ENCODE measurements at regions not wholly inside any gene's neighbourhood (a gene's known extent, or its start where the extent isn't known, plus 50 kb on each side); places are given as distances from the start of the nearest gene placed in this dataset.

DNA sequence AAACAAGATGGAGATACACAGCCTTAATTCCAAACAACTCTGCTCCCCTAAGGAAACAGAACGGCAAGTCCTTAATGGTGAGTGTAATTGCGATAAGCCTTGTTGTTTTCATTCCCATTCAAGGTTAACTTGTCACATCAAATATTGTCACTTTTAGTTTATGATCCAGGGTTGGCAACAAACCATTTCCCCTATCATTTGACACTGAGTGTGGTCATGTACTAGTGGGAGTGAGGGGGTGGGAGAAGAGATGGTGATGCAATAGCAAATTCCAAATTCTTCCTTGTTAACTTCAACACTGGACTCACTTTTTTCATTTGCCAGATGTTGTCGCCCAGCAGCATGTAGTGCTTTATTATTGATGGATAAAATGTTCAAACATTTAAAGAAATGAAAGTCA is 140.4 kb downstream of the ZNF326 start (continued):
- no peak for TF ChIP-seq MAX (IDR thresholded peaks at IDR 0.05)
- TF ChIP-seq SRF (IDR thresholded peaks at IDR 0.05; ENCODE audit: low read depth) = no peak
- no peak for TF ChIP-seq EZH2phosphoT487 (IDR thresholded peaks at IDR 0.05; ENCODE audit: borderline replicate concordance)

- RAD21 ChIA-PET (ENCODE audit: low non-redundant PET in 1 of 2, low total read pairs in 2 of 2, uncharacterized antibody in 2 of 2, unreplicated experiment in 2 of 2) = no interaction called here
- Histone ChIP-seq H3K9ac (ENCODE audit: low read length) (no peak overlapping the region), H3K4me1 (ENCODE audit: control insufficient read depth in 1 of 2, insufficient read depth in 2 of 2, low read length in 2 of 2) (no peaks in the 10 kb centered on the region), H3K4me3 (replicated peaks in 1 of 2; ENCODE audit: low read depth in 1 of 2, low read length in 2 of 2) (no peak overlapping the region), H3K79me2 (ENCODE audit: insufficient read depth, low read length) (no peaks in the 10 kb centered on the region), H3K27ac (ENCODE audit: low read depth, low read length) (no peak overlapping the region), H3K9me2 (ENCODE audit: insufficient read depth) (no peaks in the 10 kb centered on the region), H3K4me2 (ENCODE audit: low read length) (no peak overlapping the region), H2AFZ (ENCODE audit: low read depth, low read length, poor library complexity, severe bottlenecking) (no peak overlapping the region), H3K36me3 (ENCODE audit: control insufficient read depth in 1 of 2, insufficient read depth in 2 of 2, low read length in 2 of 2) (no peaks in the 10 kb centered on the region), H3K9me3 (ENCODE audit: control insufficient read depth in 1 of 2, insufficient read depth in 1 of 2, low read depth in 1 of 2, low read length in 2 of 2) (no peaks in the 10 kb centered on the region), H4K20me1 (ENCODE audit: insufficient read depth) (no peaks in the 10 kb centered on the region), H3K27me3 (ENCODE audit: insufficient read depth, low read length) (peaks cover 9% of the 10 kb centered on the region; the same call in 1 of the 2 replicates)
- no TSS peak for BruUV-seq (replicated peaks)
- intact Hi-C loops (cut with micrococcal nuclease) = loop anchor here (10.0 kb wide), 1 partner anchor 590 kb away; no protein-coding TSS in a partner anchor
- DNase-seq (ENCODE audit: low read depth, low spot score) = no peak
- CTCF ChIA-PET = interaction anchor here (1.4 to 2.7 kb wide), 5 partner anchors 13 to 1144 kb away, joined by 3 to 20 read pairs (median 8); no protein-coding TSS in a partner anchor
- TF ChIP-seq EGR1 (IDR thresholded peaks at IDR 0.05; ENCODE audit: low read depth) (no peak), YY1 (IDR thresholded peaks at IDR 0.05; ENCODE audit: extremely low read depth, insufficient replicate concordance, low read depth, low read length) (no peak), POLR2A (IDR thresholded peaks at IDR 0.05; ENCODE audit: borderline replicate concordance, extremely low read depth, insufficient read depth, insufficient read length) (no peak), EZH2 (IDR thresholded peaks at IDR 0.05) (no peak), FOSL1 (IDR thresholded peaks at IDR 0.05; ENCODE audit: low read depth) (no peak), SRF (IDR thresholded peaks at IDR 0.05; ENCODE audit: low read depth) (no peak), ZFX (IDR thresholded peaks at IDR 0.05) (no peak)
- POLR2A ChIA-PET = no interaction called here
- no peak for ATAC-seq
Measured at GRCh38 chr1:90134175-90134955, 139.5 kb downstream of the ZNF326 start.
